PC-9 (cell line): ENCODE measurements at regions not wholly inside any gene's neighbourhood (a gene's known extent, or its start where the extent isn't known, plus 50 kb on each side); places are given as distances from the start of the nearest gene placed in this dataset.

ENCODE experiments used
- EZH2 ChIP-seq: fragments of 200-600 bp; sonication (generic); IDR thresholded peaks from 2 replicates; pipeline ENCODE4 v1.8.0; 2017; ENCODE audit warnings: antibody characterized with exemption, low read depth
- TF ChIP-seq, protein P1 (sequence below): fragments of 200-600 bp; sonication (generic); conservative IDR thresholded peaks from 2 replicates; pipeline ENCODE4 v1.6.1; 2017; ENCODE audit warnings: mixed run types, antibody characterized with exemption, mild to moderate bottlenecking, moderate library complexity

GRCh38 chr5:114969482-114969881, 200.2 kb downstream of the TRIM36 start:
- no peak for TF ChIP-seq EZH2
- TF ChIP-seq, protein P1, sequence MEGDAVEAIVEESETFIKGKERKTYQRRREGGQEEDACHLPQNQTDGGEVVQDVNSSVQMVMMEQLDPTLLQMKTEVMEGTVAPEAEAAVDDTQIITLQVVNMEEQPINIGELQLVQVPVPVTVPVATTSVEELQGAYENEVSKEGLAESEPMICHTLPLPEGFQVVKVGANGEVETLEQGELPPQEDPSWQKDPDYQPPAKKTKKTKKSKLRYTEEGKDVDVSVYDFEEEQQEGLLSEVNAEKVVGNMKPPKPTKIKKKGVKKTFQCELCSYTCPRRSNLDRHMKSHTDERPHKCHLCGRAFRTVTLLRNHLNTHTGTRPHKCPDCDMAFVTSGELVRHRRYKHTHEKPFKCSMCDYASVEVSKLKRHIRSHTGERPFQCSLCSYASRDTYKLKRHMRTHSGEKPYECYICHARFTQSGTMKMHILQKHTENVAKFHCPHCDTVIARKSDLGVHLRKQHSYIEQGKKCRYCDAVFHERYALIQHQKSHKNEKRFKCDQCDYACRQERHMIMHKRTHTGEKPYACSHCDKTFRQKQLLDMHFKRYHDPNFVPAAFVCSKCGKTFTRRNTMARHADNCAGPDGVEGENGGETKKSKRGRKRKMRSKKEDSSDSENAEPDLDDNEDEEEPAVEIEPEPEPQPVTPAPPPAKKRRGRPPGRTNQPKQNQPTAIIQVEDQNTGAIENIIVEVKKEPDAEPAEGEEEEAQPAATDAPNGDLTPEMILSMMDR, result no peak
